T47D (cell line): ENCODE measurements at regions not wholly inside any gene's neighbourhood (a gene's known extent, or its start where the extent isn't known, plus 50 kb on each side); places are given as distances from the start of the nearest gene placed in this dataset.
"Not testable (repeated sequence)": the region's sequence is repeated elsewhere in the genome, so short reads cannot be mapped to it uniquely, and the experiment has no call there.

Experiments
- DNase-seq, 2 experiments: peaks; one replicate each; pipeline versions ENCODE4 v3.0.0 to v3.0.0-alpha.2; 2011 to 2012; ENCODE audit warnings: low read depth in 1 of 2, low spot score in 1 of 2
- JUND ChIP-seq: IDR thresholded peaks from 2 replicates; pipeline ENCODE4 v1.6.1; 2012; ENCODE audit warnings: low read depth
- in situ Hi-C: cut with HindIII; loops from 2 replicates; pipeline ENCODE4 v1.10.0; 2016; ENCODE audit warnings: low sequenced_read_pairs, low pct_unique_long_range_greater_than_20kb

DNA sequence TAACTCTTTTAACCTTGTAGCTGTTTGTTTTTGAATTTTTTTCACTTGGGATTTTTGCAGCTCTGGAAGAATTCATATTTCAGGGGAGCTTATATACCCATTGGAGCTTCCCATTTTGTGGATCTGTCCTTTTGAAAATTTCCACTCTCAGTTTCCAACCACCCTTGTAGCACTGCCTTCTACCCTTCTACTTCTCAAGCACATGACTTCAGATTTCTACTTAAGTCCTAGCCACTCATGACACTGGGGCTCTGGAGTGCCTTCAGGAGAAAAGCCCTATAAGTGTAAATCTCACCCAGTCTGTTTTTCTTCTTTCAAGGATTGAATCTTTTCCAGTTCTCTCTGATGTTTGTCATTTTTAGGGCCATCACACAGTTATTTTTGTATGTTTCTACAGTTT, 283.7 kb upstream of the KCNH7 start:
- no peak for DNase-seq
- in situ Hi-C loops: no loop called here
- no peak for TF ChIP-seq JUND

DNA sequence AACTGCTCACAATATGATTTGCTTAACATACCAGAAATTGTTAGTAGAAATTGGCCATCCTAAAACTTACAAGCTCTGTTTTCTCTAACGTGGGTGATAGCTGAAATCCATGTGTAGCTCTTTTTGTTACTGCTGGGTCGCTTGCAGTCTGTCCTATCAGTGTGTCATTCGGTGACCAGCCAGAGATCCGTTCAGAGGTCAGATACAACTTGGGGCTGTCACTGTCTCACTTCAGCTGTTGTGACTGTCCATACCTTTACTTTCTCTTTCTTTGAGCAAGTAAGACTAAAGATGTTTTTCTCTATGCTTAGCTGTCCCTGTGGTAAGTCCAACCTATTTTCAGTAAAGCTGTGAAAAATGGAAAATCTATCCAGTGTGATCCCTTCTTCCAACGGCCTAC, 282.9 kb upstream of the KCNH7 start:
- no peak for TF ChIP-seq JUND
- in situ Hi-C loops: no loop called here
- DNase-seq: no peak

DNA sequence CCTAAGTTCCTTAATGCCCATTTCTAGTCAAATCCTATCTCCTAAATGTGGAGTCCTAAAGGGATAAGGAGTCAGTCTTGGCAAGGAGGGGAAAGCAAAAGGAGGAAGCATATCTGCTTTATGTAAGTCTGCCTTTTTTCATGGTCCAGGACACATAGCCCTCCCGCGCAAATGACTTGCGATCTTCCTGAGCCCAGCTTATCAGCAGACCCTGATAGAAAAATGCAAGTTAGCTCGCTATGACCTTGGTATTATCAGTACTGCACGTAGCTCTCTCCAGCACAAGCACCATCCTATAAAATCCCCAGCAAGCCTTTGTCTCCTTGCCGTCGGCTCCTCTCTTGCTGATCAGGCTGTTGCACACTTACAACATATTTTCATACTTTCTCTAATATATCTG, 281.4 kb upstream of the KCNH7 start:
- in situ Hi-C loops: no loop called here
- TF ChIP-seq JUND: no peak
- no peak for DNase-seq

DNA sequence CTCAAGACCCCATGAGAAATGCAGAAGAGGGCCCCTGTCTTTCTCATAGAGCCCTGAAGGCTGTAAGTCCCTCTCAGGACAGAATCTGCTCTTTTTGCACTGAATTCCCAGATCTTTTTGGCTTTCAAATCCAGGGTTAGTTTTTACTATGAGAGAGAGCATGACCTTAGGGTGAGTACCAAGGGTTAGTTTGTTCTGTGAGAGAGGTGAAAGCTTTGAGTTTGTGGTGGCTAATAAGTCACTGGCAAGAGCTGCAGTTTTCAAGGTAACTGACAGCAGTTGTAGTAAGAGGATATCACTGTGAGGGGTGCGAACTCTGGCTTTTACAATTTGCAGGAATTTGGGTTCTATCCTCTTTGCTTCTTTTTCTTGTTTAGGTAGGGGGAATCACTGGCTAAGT, 248.4 kb upstream of the KCNH7 start:
- TF ChIP-seq JUND: no peak
- in situ Hi-C loops: no loop called here
- no peak for DNase-seq

DNA sequence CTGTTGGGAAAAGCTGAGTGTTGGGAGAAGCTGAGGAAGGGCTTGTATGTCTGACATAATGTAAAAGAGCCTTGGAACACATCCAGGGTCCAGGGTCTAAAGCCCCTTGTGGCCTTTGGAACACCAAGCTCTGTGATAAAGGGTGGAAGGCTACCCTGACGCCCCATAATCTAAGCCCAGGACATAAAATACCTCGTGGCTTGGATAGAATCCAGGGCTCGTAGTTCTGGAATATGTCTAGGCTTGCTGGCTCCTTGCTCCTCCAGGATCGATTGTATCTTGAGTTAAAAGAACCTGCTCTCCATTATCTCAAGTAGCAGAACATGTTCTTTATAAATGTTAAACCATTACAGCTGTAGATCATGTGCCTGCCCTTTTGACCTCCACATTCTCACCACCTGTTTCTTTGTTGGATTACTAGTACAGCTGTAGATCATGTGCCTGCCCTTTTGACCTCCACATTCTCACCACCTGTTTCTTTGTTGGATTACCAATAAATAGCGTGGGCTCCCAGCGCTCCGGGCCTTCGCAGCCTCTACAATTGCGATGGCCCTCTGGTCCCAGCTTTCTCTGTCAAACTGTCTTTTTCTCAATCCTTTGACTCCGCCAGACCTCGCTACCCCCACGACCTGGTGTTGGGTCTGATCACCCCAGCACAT, 246.9 kb upstream of the KCNH7 start:
- DNase-seq, in situ Hi-C loops: not testable (repeated sequence)

DNA sequence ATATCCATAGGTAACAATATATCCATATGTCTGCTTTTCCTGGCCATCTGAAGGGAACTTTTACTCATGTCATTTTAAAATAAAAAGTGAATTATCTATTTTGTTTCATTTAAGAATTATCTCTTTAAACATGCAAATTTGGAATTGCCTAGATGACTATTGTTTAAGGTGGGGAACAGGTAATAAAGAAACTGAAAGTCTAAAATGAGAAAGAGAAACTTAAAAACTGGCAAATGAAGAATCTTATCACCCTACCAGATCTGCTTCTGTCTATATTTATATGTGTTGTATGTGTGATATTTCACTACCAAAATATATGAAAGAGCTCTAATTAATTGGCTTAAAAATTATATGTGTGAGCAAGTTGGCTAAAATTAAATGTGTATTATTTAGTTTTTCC, 243.2 kb upstream of the KCNH7 start:
- no peak for TF ChIP-seq JUND
- no peak for DNase-seq
- in situ Hi-C loops: no loop called here

DNA sequence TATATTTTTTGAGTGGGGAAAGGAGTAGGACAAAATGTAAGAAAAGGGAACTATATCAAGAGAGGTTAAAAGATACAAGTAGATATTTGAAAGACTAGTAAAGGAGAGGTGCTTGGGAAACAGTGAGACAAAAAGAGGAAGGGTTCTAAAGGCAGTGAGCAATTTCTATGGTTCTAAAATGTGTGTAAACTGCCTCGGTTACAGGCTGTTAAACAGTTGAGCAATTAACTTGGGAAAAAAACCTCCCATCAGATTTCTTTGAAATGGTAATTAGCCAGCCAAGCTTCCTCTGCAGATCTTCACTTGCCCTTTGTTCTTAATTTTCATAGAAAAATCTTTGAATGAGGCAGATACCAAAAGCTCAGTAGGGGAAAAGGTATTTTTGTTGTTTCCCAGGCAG, 238.7 kb upstream of the KCNH7 start:
- no peak for TF ChIP-seq JUND
- no peak for DNase-seq
- in situ Hi-C loops: no loop called here

DNA sequence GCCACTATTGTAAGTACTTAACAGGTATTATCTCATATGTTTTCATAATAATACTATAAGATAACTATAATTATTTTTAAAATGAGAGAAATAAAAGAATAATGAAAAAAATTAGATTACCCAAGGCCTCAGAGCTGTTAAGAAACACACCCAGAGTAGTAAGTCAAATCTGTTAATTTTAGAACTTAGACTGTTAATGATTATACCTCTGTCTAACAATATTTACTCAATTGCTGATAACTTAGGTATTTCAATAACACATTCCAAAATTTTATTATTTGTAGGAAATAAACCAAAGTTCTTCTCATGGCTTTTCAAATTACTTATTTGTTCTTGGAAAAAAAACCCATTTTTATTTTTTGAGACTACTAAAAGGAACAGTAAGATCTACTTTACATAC, 227.5 kb upstream of the KCNH7 start:
- in situ Hi-C loops: no loop called here
- no peak for DNase-seq
- no peak for TF ChIP-seq JUND

DNA sequence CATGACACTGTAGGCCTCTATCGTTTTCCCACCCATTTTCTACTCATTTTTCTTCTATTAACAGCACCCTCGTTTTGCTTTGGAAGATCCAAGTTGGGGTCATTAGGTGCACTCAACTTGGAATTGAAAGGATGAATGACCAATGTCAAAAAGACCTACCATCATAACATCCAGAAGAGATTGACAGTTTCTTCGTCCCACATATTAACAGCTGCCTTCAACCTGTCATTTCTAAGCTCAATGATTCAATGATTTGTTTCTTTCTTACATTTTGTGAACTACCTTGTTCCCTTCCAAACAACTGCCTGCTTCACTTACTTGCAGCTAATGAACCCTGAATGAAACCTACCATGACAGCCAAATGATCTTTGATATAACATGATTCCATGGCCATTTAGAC, 224.0 kb upstream of the KCNH7 start:
- DNase-seq: no peak
- no peak for TF ChIP-seq JUND
- in situ Hi-C loops: no loop called here

DNA sequence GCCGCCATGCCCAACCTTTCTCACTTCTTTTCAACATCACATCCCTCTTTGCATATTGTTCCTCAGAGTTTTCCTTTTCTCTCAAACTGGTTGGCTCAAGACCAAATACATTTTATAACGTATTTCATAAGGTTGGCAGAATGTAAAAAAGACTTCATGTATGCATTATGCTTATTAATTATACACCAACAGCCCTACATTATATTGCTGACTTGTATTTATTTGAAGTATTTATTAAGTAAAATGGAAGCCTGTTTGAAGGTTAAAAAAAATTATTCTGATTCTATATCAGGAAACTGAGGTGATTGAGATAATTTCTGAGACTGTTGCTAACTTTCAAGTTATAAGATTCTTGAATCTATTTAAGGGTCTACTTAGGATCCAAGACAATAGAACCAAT, 208.0 kb upstream of the KCNH7 start:
- no peak for TF ChIP-seq JUND
- DNase-seq: no peak
- in situ Hi-C loops: no loop called here

DNA sequence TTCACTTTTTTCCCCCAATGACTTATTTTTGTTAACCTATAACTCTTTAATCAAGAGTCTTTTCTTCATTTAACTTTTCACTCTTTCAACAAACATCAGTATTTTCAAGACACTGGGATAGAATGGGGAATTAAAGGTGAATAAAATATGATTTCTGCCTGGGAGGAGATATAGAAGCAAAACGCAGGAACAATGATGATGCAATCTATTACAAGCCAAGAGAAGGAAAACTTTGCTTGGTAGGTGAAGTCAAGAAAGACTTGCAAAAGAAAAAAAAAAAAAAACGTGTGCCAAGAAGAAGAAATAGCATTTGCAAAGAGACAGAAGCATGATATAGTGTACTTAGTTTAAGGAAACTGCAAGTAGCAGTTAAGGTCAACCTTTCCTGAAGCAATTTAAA, 207.3 kb upstream of the KCNH7 start:
- no peak for TF ChIP-seq JUND
- DNase-seq: no peak
- in situ Hi-C loops: no loop called here

DNA sequence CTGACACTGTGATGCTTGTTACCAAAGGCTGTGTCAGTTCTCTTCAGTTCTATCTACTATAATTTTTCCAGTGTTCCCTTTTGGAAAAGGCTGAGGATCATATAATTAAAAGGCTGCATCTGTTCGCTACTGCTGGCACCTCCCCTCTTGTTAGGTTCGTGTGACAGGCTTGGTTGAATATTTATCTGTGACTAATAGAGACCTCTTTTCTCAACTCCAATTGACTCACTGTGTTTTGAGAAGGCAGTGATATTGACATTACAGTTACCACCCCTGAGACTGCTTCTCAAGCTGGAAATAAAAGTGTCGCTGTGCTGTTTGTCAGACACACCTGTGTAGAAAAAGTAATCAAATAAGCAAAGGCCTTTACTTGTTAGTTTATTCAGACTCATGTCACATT, 205.5 kb upstream of the KCNH7 start:
- TF ChIP-seq JUND: no peak
- DNase-seq: no peak
- in situ Hi-C loops: no loop called here

DNA sequence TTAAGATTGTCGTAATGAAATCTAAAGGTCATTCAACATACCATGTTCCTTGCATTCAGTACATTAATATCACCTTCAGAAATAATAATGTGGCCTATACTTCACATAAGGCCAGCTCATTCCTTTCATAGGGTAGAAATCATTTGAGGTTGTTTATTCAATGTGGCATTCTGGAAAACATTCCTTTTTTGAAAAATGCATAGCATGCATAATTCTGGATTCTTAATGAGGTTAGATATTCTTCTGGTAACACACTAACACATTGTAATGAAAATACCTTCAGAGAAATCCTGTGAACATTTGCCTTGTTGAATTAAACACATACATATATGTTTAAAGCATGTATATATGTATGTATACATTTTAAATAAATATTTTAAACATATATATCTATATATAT, 204.6 kb upstream of the KCNH7 start:
- DNase-seq: no peak
- in situ Hi-C loops: no loop called here
- no peak for TF ChIP-seq JUND

DNA sequence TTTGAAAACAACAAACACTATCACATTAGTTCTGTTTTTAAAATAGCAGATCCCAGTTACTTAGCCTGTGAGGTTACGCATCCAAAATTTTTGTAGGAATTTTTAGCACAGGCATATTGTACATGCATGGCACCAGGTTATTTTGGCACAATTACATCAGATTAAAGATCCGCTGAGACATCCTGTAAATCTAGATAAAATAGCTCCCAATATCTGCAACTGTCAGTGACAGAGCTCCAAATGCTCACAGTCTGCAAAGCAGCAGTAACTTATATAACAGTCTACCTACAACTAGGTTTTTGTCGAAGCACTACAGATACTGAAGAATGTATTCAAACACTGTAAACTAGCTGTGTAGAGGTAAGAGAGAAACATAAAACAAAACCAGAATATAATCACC, 200.7 kb upstream of the KCNH7 start:
- in situ Hi-C loops: no loop called here
- no peak for DNase-seq
- TF ChIP-seq JUND: no peak
